DMS153 (cell line): ENCODE measurements at regions not wholly inside any gene's neighbourhood (a gene's known extent, or its start where the extent isn't known, plus 50 kb on each side); places are given as distances from the start of the nearest gene placed in this dataset.
"Not testable (repeated sequence)": the region's sequence is repeated elsewhere in the genome, so short reads cannot be mapped to it uniquely, and the experiment has no call there.

Source experiments
- DNase-seq: peaks from one replicate; lab custom pipeline; 2025; lab: John Stamatoyannopoulos, UW

- DNase-seq: no peak
Observed at GRCh38 chr11:100581318-100581717, 105.8 kb upstream of the ARHGAP42 start.

DNA sequence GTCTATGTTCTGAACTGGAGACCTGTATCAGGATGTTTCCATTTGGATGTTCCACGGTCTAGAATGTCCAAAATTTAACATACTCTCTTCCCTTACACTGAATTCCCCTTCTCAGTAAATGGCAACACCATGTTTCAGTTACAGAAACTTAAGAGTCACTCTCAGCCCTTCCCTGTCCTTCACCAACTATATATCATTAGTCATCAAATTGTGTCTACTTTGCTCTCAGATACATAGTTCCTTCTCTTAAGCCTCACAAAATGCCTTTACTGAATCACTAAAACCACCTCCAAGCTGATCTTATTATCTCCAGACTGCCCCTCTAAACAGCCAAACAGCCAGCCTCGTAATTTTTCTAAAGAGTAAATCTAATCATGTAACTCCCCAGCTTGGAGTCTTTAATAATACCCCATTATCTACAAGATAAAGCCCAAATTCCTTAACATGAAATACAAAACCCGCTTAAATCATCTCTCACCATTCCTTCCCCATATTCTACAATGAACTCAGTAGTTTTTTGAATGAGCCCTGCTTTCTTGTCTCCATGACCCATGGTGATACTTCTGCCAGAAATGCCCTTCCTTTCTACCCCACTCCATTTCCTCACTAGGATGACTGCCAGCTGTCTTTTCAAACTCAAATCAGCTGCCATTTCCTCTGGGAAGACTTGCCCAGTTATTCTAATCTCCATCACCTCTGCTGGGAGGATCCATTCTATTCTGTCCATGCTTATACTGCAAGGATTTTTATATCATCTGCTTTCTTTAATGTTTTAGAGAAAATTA is 102.7 kb upstream of the ARHGAP42 start:
- no peak for DNase-seq

DNA sequence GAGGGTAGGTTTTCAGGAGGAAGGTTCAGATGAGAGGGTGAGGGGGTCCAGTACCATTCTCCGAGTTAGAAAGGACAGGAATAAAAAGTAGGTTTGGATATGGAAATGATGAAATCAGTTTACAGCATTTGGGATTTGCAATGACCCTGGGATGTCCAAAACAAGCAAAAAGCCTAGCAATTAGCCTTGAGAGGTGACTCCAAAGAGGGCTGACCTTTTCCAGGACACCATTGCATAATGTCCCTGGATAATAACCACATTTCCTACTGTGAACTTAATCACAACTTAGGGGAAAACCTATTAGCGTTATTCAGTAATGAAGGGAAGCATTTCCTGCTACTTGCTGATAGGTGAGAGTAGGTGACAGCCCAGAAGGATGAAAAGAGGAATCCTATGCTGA is 101.4 kb upstream of the ARHGAP42 start:
- no peak for DNase-seq

GRCh38 chr11:100586361-100587101 is 100.6 kb upstream of the ARHGAP42 start:
- DNase-seq: no peak

DNA sequence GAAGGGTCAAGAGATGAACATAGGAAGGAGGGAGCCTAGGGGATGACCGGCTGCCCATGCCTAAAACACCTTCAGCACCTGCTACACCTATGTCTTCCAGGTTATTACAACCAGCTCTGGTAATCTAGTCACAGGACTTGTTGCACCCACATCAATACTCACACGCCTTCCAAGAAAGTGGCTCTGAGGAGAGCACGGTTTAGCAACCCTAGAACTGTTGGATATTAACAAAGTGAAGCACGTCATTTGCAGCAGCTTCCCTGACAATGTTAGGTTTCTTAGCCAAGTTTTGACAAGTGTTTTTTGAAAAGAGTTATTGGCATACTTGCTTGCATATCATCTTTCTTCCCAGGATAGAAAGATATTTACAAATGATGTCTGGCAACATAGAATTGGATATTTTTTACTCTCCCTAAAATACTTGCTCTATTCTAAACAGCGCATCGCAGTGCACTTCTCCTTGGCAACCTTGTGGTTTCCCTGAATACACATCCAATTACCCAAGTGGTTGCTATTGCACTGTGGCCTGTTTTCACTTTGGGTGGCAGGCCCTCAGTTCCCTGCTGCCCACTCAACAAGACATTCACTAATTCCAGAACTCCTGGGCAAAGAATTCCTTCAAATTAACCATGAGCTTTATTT is 94.3 kb upstream of the ARHGAP42 start:
- no peak for DNase-seq

DNA sequence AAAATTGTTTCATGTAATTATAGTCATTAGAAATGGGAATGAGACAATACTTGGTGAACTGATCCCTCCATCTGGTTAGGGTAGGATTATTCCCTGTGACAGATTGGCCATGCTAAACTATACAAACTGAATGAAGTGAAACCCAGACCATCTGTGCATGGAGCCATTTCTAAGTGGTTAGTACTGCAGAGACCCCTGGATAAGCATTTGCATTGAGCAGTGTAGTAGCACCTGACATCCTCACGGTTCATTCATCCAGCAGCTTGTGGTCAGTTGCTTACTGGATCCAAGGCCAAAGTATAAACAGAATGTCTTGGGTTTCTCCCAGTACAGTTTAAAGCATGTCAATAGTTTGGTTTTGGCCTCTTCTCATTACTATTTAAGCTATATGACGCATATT is 93.8 kb upstream of the ARHGAP42 start:
- no peak for DNase-seq

GRCh38 chr11:100594320-100594719 is 92.8 kb upstream of the ARHGAP42 start:
- DNase-seq: no peak

DNA sequence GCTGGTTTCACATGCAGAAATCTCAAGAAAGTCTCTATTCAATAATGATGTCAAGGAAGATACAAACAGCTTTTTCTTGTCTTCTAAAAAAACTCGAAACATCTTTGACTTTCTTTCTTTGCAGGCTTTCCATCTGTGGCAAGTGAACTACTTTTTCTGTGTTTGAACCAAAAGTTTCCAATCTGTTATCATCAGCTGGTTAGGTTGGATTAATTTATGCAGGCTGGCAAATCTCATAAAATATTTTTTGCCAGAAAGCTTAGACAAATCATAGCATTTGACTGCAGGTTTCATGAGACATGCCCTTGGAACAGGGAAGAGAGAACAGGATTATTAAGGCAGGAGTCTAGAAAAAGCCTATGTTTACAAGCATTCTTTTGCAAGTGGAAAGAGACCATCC is 86.1 kb upstream of the ARHGAP42 start:
- no peak for DNase-seq

DNA sequence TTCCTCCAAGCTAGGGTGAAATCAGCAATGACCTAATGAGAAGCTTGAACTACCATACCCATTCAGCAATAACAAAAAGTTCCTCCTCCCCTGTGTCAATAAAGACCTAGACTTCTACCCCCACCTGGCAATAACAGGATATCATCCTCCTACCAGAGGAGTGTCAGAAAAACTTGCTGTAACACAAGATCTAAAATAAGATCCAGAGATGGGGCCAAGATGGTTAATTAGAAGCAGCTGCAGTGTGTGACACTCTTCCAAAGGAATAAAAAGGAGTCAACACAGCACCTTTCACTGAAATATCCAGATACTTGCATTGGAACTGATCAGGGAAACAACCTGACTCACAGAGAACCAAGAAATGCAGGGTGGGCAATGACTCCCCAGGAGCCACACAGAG is 84.4 kb upstream of the ARHGAP42 start:
- DNase-seq: no peak

DNA sequence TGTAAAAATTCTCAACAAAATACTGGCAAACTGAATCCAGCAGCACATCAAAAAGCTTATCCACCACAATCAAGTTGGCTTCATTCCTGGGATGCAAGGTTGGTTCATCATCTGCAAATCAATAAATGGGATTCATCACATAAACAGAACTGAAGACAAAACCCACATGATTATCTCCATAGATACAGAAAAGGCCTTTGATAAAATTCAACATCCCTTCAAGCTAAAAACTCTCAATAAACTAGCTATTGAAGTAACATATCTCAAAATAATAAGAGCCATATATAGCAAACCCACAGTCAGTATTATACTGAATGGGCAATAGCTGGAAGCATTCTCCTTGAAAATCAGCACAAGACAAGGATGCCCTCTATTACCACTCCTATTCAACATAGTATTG is 79.3 kb upstream of the ARHGAP42 start:
- not testable (repeated sequence) for DNase-seq

- no peak for DNase-seq
Observed at GRCh38 chr11:100612766-100613165, 74.3 kb upstream of the ARHGAP42 start.

DNA sequence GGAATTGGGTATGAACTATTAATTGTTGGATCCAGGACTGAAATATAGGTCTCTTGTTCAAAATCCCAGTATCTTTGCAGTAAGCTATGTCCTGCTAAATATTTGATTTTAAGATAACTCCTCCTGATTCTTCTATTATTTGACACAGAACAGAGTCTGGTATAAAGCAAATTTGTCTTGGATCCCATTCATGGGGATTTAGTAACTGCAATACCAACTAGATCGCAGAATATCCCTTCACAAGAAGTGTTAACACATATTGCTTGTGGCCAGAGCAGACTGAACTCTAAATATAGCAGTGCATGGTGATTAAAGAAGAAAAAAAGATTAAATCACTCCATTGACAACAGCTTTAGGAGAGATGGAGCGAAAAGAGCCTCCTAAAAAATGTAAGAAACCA is 68.2 kb upstream of the ARHGAP42 start:
- DNase-seq: no peak

- no peak for DNase-seq
Observed at GRCh38 chr11:100619484-100619883, 67.6 kb upstream of the ARHGAP42 start.

- DNase-seq: no peak
Observed at GRCh38 chr11:100622404-100622803, 64.7 kb upstream of the ARHGAP42 start.

DNA sequence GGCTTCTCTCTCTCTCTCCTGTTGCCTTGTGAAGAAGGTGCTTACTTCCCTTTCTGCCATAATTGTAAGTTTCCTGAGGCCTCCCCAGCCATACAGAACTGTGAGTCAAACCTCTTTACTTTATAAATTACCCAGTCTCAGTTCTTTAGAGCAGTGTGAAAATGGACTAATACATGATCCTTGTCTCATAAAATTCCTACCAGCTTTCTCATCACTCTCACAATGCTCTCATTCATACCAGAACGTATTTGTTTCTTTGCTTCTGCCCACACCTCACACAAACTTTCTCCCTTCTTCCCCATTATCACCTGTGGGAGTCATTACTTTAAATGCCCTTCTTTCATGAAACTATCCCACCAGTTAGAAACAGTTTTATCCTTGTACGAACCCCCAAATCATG is 62.7 kb upstream of the ARHGAP42 start:
- no peak for DNase-seq

DNA sequence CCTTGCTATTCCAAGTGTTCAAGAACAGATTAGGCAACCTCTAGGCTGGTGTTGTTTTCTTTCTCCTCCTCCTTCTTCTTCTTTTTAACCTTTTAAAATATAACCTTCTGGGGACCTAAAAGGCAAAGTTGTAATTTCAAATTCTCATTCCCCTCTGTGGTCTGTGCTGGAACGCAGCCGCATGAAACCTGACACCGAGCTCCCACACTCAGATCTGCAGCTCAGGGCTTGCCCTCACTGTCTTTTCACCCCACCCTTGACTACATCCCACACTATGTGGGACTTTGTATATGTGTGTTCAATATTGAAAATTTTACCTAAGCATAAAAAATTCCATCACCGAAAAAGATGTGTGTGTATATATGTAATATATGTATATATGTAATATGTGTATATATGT is 62.0 kb upstream of the ARHGAP42 start:
- DNase-seq: no peak

DNA sequence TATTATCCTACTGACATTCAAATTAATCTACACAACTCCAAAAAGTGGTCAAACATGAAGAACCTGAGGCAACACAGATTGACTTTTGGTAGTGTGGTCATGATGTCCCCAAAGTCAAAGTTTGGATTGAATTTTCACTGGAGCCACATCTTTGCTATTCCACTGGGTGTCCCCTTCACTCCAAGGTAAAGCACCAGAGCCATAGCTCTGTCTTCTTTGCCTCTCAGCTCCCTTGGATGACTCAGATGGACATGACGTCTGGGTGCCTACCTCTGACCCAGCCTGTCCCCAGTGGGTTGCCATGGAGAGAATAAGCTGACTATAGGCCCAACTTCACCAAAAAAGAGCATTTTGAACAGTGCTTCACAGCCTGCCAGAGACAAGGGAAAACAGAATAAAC is 57.4 kb upstream of the ARHGAP42 start:
- DNase-seq: no peak

DNA sequence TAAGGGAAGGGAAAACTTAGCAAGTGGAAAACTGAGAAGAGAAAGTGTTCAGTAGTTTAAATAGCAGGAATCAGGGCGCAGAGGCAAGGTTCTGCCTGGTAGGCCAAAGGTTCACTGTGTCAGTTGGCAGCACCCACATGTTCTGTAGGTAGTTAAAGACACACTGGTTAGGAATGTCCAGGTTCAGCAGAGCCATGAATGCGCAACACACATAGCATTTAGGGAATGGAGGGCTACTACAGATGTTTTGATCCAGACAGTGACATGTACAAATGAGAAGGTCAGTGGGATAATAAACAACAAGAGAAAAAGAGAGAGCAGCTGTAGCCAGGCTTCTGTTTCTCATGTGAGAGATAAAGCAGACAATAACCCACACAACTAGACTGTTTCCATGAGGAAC is 56.2 kb upstream of the ARHGAP42 start:
- no peak for DNase-seq

- no peak for DNase-seq
Observed at GRCh38 chr11:100631316-100631715, 55.8 kb upstream of the ARHGAP42 start.

GRCh38 chr11:100632941-100633452 is 54.1 kb upstream of the ARHGAP42 start:
- DNase-seq: peak; percentile 71

DNA sequence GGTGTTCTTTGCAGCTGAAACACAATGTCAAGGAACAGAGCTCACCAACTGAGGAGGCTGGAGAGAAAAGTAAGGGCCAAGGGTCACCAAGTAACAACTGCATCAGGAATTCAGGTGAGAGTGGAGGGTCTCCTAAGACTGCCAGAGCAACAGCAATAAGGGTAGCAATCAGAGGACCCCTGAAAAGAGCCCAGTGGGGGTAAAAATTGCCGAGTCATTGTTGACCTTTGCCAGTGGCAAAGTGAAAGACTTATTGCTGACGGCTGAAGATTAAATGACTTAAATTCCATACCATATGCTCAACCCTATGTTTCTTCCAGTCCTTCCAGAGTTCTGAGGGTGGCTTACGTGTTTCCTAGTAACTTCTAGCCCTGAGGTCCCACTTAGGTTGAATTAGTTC is 51.9 kb upstream of the ARHGAP42 start:
- no peak for DNase-seq

DNA sequence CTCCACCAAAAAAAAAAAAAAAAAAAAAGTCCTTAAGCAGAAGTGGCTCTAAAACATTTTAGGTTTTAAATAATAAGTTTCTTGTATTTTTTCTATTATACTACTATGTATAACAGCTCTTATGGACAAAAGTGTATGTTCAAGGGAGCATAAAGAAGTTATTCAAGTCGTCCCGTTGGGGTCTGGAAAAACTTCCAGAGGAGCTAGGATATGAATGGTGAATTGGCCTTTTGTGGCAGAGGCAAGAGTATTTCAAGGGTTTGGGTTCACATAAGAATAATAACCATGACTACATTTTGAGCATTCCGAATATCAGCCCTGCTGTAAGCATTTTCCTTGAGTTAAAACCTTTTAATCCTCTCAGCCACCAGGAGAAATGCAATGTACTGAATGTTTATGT is 50.6 kb upstream of the ARHGAP42 start:
- DNase-seq: no peak
